A549 (cell line): ENCODE measurements at regions not wholly inside any gene's neighbourhood (a gene's known extent, or its start where the extent isn't known, plus 50 kb on each side); places are given as distances from the start of the nearest gene placed in this dataset.

Experiments used
- ATAC-seq, 2 experiments: fragments of 200-7000 bp in 1 of 2; fragments of >200 bp in 1 of 2; cut with Nextera tagmentation in 1 of 2; cut with Tn5 transposase in 1 of 2; 3 replicates each; pipeline versions ENCODE4 v1.8.0 to v1.9.1; 2018 to 2020; ENCODE audit warnings: mild to moderate bottlenecking in 1 of 2, moderate library complexity in 1 of 2
- CTCF ChIA-PET: fragments of 300-600 bp; sonication (Branson Sonifier 250); formaldehyde crosslinking; extraction: SDS; loops from one replicate; lab custom pipeline; 2021; ENCODE audit warnings: antibody characterized with exemption, inconsistent platforms; lab: Yijun Ruan, JAX
- POLR2A ChIA-PET: fragments of 350-600 bp; formaldehyde crosslinking; extraction: SDS; loops from one replicate; lab custom pipeline; 2021; ENCODE audit warnings: antibody characterized with exemption, inconsistent platforms; lab: Yijun Ruan, JAX
- DNase-seq, 2 experiments: peaks; one replicate each; pipeline versions ENCODE4 v3.0.0 to v3.0.0-alpha.2; 2011 to 2016; ENCODE audit warnings: low read depth in 1 of 2, low spot score in 1 of 2
- FAIRE-seq: peaks from 2 replicates; lab custom pipeline; 2011; peaks lifted over from hg19 to GRCh38; lab: Jason Lieb, UNC
- H3K27ac ChIP-seq, 2 experiments: fragments of >200 bp; sonication (Bioruptor Twin); formaldehyde crosslinking; 3 replicates each; pipeline ENCODE4 v1.5.1; 2016 to 2017
- H3K4me1 ChIP-seq: fragments of >200 bp; sonication (Bioruptor Twin); formaldehyde crosslinking; 3 replicates; pipeline ENCODE4 v1.6.1; 2016
- H3K4me2 ChIP-seq: fragments of >200 bp; sonication (Bioruptor Twin); formaldehyde crosslinking; 3 replicates; pipeline ENCODE4 v1.6.1; 2016
- H3K4me3 ChIP-seq: fragments of >200 bp; sonication (Bioruptor Twin); formaldehyde crosslinking; 3 replicates; pipeline ENCODE4 v1.5.1; 2016
- H3K9me3 ChIP-seq: fragments of >200 bp; sonication (Bioruptor Twin); formaldehyde crosslinking; 3 replicates; pipeline ENCODE4 v1.6.1; 2016
- BHLHE40 ChIP-seq: IDR thresholded peaks from 2 replicates; pipeline ENCODE4 v1.6.1; 2012; ENCODE audit warnings: low read depth, low read length, inconsistent platforms
- CHD2 ChIP-seq: fragments of 150-350 bp; IDR thresholded peaks from 2 replicates; pipeline ENCODE4 v1.6.1; 2014; ENCODE audit warnings: low read length; ENCODE audit not compliant: partially characterized antibody
- EHMT2 ChIP-seq: fragments of 200-600 bp; sonication (generic); IDR thresholded peaks from 2 replicates; pipeline ENCODE4 v1.6.1; 2016; ENCODE audit warnings: antibody characterized with exemption, low read depth, mild to moderate bottlenecking, moderate library complexity
- ESRRA ChIP-seq: fragments of 150-350 bp; IDR thresholded peaks from 2 replicates; pipeline ENCODE4 v1.6.1; 2014; ENCODE audit warnings: mild to moderate bottlenecking, low read length, borderline replicate concordance
- HDAC2 ChIP-seq: fragments of 200-600 bp; sonication (generic); IDR thresholded peaks from 2 replicates; pipeline ENCODE4 v1.6.1; 2016
- HEYL ChIP-seq: fragments of 250-450 bp; sonication (Bioruptor Pico); IDR thresholded peaks from 2 replicates; pipeline ENCODE4 v1.8.0; 2021; ENCODE audit warnings: mild to moderate bottlenecking, moderate library complexity
- JUN ChIP-seq, 2 experiments: fragments of >200 bp; sonication (Bioruptor Twin); formaldehyde crosslinking; IDR thresholded peaks; 2 replicates in 1 of 2; 3 replicates in 1 of 2; pipeline ENCODE4 v1.6.1; 2016 to 2017
- KDM1A ChIP-seq: fragments of 200-600 bp; sonication (generic); IDR thresholded peaks from 2 replicates; pipeline ENCODE4 v1.6.1; 2016; ENCODE audit warnings: low read depth, mild to moderate bottlenecking
- KDM5A ChIP-seq: fragments of 200-600 bp; sonication (generic); IDR thresholded peaks from 2 replicates; pipeline ENCODE4 v1.6.1; 2016; ENCODE audit warnings: antibody characterized with exemption, mild to moderate bottlenecking
- MAFK ChIP-seq: fragments of 450-650 bp; IDR thresholded peaks from 2 replicates; pipeline ENCODE4 v1.6.1; 2014; ENCODE audit not compliant: partially characterized antibody
- MAZ ChIP-seq: fragments of 150-350 bp; IDR thresholded peaks from 2 replicates; pipeline ENCODE4 v1.6.1; 2014; ENCODE audit warnings: antibody characterized with exemption, low read depth, low read length, borderline replicate concordance
- PHF8 ChIP-seq: fragments of 200-600 bp; sonication (generic); IDR thresholded peaks from 2 replicates; pipeline ENCODE4 v1.6.1; 2016; ENCODE audit warnings: low read depth, mild to moderate bottlenecking, antibody characterized with exemption, moderate library complexity, borderline replicate concordance
- RARB ChIP-seq: fragments of 250-450 bp; sonication (Bioruptor Pico); IDR thresholded peaks from 2 replicates; pipeline ENCODE4 v1.8.0; 2021; ENCODE audit warnings: mild to moderate bottlenecking, moderate library complexity
- RFX5 ChIP-seq: fragments of 450-650 bp; IDR thresholded peaks from 2 replicates; pipeline ENCODE4 v1.7.1; 2014; ENCODE audit warnings: antibody characterized with exemption, mild to moderate bottlenecking, moderate library complexity
- RNF2 ChIP-seq: fragments of 200-600 bp; sonication (generic); IDR thresholded peaks from 2 replicates; pipeline ENCODE4 v1.6.1; 2016; ENCODE audit warnings: low read depth, mild to moderate bottlenecking, antibody characterized with exemption, moderate library complexity, borderline replicate concordance
- SMC3 ChIP-seq: fragments of >200 bp; sonication (Bioruptor Twin); formaldehyde crosslinking; IDR thresholded peaks from 3 replicates; pipeline ENCODE4 v1.6.1; 2018; ENCODE audit warnings: inconsistent platforms
- SREBF2 ChIP-seq: fragments of 450-650 bp; IDR thresholded peaks from 2 replicates; pipeline ENCODE4 v1.6.1; 2014; ENCODE audit warnings: mild to moderate bottlenecking, moderate library complexity
- TFCP2L1 ChIP-seq: fragments of 250-450 bp; sonication (Bioruptor Pico); IDR thresholded peaks from 2 replicates; pipeline ENCODE4 v1.5.0; 2021; ENCODE audit warnings: mild to moderate bottlenecking
- TP53 ChIP-seq: fragments of 250-450 bp; sonication (Bioruptor Pico); IDR thresholded peaks from 2 replicates; pipeline ENCODE4 v1.5.0; 2021; ENCODE audit warnings: mild to moderate bottlenecking, moderate library complexity
- ZC3H11A ChIP-seq: fragments of 450-650 bp; IDR thresholded peaks from 2 replicates; pipeline ENCODE4 v1.6.1; 2014; ENCODE audit warnings: antibody characterized with exemption, mild to moderate bottlenecking
- WGBS: methylation state at CpG from one replicate; pipeline ENCODE4 v1.1.6; 2017; ENCODE audit errors: missing lambda C conversion rate; 5-methylcytosine and 5-hydroxymethylcytosine counted together
- TF ChIP-seq, protein P1 (sequence below): IDR thresholded peaks from 2 replicates; pipeline ENCODE4 v1.6.1; 2012; ENCODE audit warnings: low read depth, borderline replicate concordance
- TF ChIP-seq, protein P2 (sequence below): fragments of >200 bp; sonication (Bioruptor Twin); formaldehyde crosslinking; IDR thresholded peaks from 3 replicates; pipeline ENCODE4 v1.6.1; 2016
- TF ChIP-seq, protein P3 (sequence below): IDR thresholded peaks from 2 replicates; pipeline ENCODE4 v1.6.1; 2012
- TF ChIP-seq, protein P4 (sequence below): IDR thresholded peaks from 2 replicates; pipeline ENCODE4 v1.6.1; 2012
- TF ChIP-seq, protein P5 (sequence below): fragments of 250-450 bp; sonication (Bioruptor Pico); IDR thresholded peaks from 2 replicates; pipeline ENCODE4 v1.5.0; 2020; ENCODE audit warnings: low read depth, mild to moderate bottlenecking, moderate library complexity
- TF ChIP-seq, protein P6 (sequence below): fragments of 250-450 bp; sonication (Bioruptor Pico); IDR thresholded peaks from 2 replicates; pipeline ENCODE4 v1.5.0; 2021; ENCODE audit warnings: mild to moderate bottlenecking, moderate library complexity, borderline replicate concordance

DNA sequence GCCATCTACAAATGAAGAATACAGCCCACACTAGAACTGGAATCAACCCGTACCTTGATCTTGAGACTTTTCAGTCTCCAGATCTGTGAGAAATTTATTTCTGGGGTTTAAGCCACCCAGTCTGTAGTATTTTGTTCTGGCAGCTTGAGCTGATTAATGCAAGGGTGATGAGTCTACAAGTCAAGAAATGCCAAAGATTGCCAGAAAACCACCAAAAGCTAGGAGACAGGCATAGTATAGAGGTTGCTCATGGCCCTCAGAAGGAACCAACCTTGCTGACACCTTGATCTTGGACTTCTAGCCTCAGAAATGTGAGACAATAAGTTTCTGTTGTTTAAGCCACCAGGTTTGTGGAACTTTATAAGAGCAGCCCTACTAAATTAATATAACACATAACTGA is 428.2 kb upstream of the KLF12 start (continued):
- TF ChIP-seq TFCP2L1 (CRISPR knock-in tag) (no peak), MAZ (no peak)
- TF ChIP-seq, protein P1, sequence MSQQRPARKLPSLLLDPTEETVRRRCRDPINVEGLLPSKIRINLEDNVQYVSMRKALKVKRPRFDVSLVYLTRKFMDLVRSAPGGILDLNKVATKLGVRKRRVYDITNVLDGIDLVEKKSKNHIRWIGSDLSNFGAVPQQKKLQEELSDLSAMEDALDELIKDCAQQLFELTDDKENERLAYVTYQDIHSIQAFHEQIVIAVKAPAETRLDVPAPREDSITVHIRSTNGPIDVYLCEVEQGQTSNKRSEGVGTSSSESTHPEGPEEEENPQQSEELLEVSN = no peak
- TF ChIP-seq, all 56 proteins: peak for 0

DNA sequence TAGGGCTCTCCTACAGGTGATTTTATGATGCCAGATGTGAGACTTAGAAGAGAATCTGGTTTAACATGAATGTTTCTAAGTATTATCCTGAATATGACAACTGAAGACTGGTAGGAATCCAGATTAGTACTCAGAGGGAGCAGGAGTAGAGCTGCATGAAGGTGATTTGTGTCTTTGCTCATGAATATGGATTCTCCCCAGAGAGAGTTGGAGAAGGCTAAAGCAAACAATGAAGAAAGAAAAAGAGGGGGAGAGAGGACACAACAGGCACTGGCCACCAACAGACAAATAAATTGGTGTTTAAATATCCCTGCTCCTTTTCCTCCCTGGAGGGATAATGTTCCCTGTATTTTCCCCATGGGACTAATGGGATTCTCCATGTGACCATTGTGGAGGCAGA is 427.0 kb upstream of the KLF12 start:
- TF ChIP-seq TP53 (CRISPR knock-in tag) = no peak
- TF ChIP-seq PHF8 = no peak
- TF ChIP-seq, protein P2, sequence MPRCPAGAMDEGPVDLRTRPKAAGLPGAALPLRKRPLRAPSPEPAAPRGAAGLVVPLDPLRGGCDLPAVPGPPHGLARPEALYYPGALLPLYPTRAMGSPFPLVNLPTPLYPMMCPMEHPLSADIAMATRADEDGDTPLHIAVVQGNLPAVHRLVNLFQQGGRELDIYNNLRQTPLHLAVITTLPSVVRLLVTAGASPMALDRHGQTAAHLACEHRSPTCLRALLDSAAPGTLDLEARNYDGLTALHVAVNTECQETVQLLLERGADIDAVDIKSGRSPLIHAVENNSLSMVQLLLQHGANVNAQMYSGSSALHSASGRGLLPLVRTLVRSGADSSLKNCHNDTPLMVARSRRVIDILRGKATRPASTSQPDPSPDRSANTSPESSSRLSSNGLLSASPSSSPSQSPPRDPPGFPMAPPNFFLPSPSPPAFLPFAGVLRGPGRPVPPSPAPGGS = no peak
- no peak for TF ChIP-seq RNF2
- TF ChIP-seq MAFK = no peak
- no peak for TF ChIP-seq ESRRA
- TF ChIP-seq CHD2 = no peak
- TF ChIP-seq, protein P3, sequence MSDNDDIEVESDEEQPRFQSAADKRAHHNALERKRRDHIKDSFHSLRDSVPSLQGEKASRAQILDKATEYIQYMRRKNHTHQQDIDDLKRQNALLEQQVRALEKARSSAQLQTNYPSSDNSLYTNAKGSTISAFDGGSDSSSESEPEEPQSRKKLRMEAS = no peak
- TF ChIP-seq, protein P4, sequence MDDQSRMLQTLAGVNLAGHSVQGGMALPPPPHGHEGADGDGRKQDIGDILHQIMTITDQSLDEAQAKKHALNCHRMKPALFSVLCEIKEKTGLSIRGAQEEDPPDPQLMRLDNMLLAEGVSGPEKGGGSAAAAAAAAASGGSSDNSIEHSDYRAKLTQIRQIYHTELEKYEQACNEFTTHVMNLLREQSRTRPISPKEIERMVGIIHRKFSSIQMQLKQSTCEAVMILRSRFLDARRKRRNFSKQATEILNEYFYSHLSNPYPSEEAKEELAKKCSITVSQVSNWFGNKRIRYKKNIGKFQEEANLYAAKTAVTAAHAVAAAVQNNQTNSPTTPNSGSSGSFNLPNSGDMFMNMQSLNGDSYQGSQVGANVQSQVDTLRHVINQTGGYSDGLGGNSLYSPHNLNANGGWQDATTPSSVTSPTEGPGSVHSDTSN = no peak
- no peak for TF ChIP-seq HDAC2
- no peak for TF ChIP-seq SREBF2
- no peak for TF ChIP-seq TFCP2L1 (CRISPR knock-in tag)
- TF ChIP-seq, protein P5, sequence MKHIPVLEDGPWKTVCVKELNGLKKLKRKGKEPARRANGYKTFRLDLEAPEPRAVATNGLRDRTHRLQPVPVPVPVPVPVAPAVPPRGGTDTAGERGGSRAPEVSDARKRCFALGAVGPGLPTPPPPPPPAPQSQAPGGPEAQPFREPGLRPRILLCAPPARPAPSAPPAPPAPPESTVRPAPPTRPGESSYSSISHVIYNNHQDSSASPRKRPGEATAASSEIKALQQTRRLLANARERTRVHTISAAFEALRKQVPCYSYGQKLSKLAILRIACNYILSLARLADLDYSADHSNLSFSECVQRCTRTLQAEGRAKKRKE (CRISPR knock-in tag) = no peak
- no peak for TF ChIP-seq MAZ
- no peak for TF ChIP-seq KDM5A
- no peak for TF ChIP-seq EHMT2
- no peak for TF ChIP-seq ZC3H11A
- TF ChIP-seq, all 56 proteins: peak for 0
- Histone ChIP-seq H3K4me1 (no peaks in the 10 kb centered on the region), H3K9me3 (no peaks in the 10 kb centered on the region), H3K4me3 (no peak overlapping the region), H3K4me2 (no peak overlapping the region), H3K27ac (no peak overlapping the region)
- FAIRE-seq (no peak), DNase-seq (no peak), ATAC-seq (no peak)
- CTCF ChIA-PET = interaction anchor here (0.8 kb wide), 1 partner anchor 28 kb away, joined by 3 read pairs; no protein-coding TSS in a partner anchor
- POLR2A ChIA-PET = no interaction called here

DNA sequence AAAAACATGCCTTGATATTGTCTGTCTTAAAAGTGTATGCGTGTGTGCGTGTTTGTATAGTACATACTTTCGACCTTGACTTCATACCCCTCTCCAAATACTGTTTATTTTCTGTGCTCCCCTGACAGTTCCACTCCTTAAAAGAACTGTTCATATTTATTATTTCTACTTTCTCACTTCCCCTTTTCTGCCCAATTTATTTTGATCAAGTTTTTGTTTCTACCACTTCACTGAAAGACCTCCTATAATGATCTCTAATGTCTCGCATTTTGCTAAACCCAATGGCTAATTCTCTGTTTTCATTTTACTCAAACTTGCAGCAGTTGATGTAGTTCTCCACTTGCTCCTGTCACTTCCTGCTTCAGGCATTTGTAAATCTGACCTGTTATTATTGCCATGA is 426.1 kb upstream of the KLF12 start:
- no peak overlapping the region for H3K27ac ChIP-seq
- CTCF ChIA-PET = interaction anchor here (0.8 kb wide), 1 partner anchor 29 kb away, joined by 3 read pairs; no protein-coding TSS in a partner anchor
- ATAC-seq (no peak), FAIRE-seq (no peak), DNase-seq (no peak)
- no peaks in the 10 kb centered on the region for H3K9me3 ChIP-seq
- POLR2A ChIA-PET = no interaction called here
- 79% methylated on average over 4 of the region's 4 CpGs for WGBS
- H3K4me2 ChIP-seq = no peak overlapping the region
- H3K4me3 ChIP-seq = no peak overlapping the region
- TF ChIP-seq HEYL (CRISPR knock-in tag) = no peak
- H3K4me1 ChIP-seq = no peaks in the 10 kb centered on the region

DNA sequence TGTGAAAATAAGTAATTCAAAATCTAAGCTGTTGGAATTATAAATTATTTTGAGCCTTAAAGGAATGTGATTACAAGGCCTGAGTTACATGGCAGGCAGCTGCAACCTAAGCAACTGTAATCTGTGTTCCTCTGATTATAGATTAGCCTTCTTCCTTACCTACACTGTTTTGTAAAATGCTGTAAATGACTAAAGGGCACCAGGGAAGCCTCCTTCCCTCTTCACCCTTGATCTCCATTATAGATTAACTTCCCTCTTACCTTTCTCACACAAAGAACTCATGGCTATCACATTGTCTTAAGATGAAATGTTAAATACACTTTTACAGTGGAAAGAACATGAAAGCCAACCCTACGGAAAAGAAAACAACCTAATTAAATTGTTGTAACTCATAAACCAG is 423.7 kb upstream of the KLF12 start:
- POLR2A ChIA-PET = no interaction called here
- no peak for DNase-seq
- no peak for FAIRE-seq
- no peak overlapping the region for H3K27ac ChIP-seq
- TF ChIP-seq KDM1A (no peak), SMC3 (no peak), RARB (CRISPR knock-in tag) (no peak), EHMT2 (no peak), JUN (IDR thresholded peaks at IDR 0.05) (no peak), RFX5 (no peak), ZC3H11A (no peak), BHLHE40 (no peak), ESRRA (no peak)
- TF ChIP-seq, protein P6, sequence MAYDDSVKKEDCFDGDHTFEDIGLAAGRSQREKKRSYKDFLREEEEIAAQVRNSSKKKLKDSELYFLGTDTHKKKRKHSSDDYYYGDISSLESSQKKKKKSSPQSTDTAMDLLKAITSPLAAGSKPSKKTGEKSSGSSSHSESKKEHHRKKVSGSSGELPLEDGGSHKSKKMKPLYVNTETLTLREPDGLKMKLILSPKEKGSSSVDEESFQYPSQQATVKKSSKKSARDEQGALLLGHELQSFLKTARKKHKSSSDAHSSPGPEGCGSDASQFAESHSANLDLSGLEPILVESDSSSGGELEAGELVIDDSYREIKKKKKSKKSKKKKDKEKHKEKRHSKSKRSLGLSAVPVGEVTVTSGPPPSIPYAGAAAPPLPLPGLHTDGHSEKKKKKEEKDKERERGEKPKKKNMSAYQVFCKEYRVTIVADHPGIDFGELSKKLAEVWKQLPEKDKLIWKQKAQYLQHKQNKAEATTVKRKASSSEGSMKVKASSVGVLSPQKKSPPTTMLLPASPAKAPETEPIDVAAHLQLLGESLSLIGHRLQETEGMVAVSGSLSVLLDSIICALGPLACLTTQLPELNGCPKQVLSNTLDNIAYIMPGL = no peak
- H3K4me1 ChIP-seq = no peaks in the 10 kb centered on the region
- no peak for ATAC-seq
- CTCF ChIA-PET = no interaction called here
- no peak overlapping the region for H3K4me2 ChIP-seq
- H3K9me3 ChIP-seq = no peaks in the 10 kb centered on the region
- 68% methylated on average over 1 of the region's 1 CpG for WGBS
- H3K4me3 ChIP-seq = no peak overlapping the region
